ENCODE measurements at regions not wholly inside any gene's neighbourhood (a gene's known extent, or its start where the extent isn't known, plus 50 kb on each side); places are given as distances from the start of the nearest gene placed in this dataset.
"Not testable (repeated sequence)": the region's sequence is repeated elsewhere in the genome, so short reads cannot be mapped to it uniquely, and the experiment has no call there.

- DNase-seq: not testable (repeated sequence)
Measured at GRCh38 chr13:109702030-109702597, 84.3 kb downstream of the IRS2 start.

GRCh38 chr13:109700176-109700575, 86.2 kb downstream of the IRS2 start:
- no peak for DNase-seq

DNA sequence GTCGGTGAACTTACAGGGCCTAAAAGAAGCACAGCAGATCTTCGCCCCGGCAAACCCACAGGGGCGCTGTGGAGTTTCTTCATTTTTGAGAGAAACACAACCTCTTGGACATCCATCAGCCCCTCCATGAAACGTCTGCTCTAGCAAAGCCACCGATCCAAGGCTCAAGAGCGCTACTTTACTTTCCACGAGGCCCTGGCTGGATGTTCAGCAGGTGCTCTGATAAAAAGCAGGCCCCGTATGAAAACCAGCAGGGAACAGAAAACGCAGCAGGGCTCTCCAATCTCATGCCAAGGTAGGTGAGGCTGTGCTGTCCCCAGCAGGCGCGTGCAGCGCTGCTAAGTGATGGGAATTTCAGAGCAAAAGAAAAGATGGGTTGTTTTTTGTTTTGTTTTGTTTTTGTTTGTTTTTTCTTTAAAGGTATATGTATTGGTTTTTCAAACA, 86.7 kb downstream of the IRS2 start:
- no peak for DNase-seq

- DNase-seq: no peak
Measured at GRCh38 chr13:109698779-109699178, 87.6 kb downstream of the IRS2 start.

DNA sequence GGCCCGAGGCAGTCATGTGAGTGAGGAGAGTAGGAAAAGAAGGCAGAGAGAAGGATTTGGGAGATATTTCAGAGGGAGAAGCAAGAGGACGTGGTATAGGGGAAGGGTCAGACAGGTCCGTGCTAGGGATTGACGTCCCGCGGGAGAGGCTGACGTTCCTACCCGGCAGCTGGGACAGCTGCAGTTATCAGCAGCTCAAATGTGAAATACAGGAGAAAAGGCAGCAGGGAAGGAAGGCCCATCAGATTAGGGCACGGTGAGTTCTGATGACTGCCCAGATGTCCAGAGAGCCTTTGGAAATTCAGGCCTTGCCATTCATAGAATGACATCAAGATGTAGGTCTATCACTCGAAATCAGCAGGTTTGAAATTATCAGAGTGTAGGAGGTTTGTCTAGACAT, 88.4 kb downstream of the IRS2 start:
- no peak for DNase-seq

DNA sequence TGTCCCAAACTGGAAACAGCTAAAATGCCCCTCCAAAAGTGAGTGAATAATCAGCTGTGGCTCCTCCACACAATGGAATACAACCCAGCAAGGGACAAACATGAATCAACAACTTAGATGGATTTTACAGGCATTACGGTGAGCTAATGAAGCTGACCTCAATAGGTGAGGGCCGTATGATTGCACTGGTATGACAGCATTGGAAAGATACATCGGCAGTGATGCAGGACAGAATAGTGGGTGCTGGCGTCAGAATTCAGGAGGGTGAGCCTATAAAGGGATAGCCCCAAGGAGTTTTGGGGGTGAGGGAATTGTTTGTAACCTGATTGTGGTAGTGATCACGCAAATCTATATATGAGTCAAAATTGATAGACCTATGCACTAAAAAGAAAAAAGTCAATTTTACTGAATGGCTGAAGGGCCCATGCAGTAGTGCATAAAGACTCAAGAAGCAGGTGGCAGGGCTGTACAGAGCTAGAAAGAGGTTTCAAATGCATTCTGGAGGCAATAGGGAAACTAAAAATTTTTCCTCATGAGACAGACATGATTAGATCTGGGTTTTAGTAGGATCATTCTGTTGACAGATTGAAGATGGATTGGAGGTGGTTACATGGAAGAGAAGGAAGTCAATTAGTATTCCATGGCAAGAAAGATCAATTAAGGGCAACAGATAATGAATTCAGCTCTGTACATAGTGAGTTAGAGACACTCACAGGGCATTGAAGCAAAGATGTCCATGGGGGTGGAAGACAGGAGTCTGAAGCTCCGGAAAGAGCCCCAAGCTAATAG, 90.8 kb downstream of the IRS2 start:
- no peak for DNase-seq

DNA sequence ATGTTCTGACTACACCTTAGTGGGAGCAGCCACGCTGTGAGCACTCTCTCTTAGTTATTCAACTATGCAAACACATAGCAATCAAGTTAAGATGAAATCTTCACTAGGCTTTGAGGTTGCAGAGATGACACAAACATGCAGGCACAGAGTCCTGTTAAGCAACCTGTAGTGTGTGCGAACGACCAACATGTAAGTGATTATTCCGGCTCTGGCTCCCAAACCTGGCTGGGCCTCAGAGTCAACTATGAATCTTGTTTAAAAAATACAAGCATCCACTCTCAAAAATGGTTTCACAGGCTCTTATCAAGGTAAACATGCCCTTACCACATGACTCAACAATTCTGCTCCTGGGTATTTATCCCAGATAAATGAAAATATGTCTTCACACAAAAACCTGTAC, 91.4 kb downstream of the IRS2 start:
- DNase-seq: no peak

DNA sequence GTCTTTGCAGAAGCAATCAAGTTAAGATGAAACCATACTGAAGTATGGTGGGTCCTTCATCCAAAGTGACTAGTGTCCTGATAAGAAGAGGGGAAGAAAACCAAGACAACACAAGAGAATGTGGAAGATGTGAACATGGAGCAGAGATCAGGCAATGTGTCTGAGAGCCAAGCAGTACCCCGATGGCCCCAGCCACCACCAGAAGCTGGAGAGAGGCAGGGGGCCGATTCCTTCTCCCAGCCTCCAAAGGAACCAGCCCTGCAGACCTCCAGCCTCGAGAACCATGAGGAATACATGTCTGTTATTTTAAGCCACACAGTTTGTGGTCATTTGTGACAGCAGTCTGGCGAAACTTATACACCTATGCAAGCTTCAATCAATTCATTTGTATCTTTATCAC, 93.2 kb downstream of the IRS2 start:
- DNase-seq: no peak

GRCh38 chr13:109691689-109692088, 94.7 kb downstream of the IRS2 start:
- no peak for DNase-seq

DNA sequence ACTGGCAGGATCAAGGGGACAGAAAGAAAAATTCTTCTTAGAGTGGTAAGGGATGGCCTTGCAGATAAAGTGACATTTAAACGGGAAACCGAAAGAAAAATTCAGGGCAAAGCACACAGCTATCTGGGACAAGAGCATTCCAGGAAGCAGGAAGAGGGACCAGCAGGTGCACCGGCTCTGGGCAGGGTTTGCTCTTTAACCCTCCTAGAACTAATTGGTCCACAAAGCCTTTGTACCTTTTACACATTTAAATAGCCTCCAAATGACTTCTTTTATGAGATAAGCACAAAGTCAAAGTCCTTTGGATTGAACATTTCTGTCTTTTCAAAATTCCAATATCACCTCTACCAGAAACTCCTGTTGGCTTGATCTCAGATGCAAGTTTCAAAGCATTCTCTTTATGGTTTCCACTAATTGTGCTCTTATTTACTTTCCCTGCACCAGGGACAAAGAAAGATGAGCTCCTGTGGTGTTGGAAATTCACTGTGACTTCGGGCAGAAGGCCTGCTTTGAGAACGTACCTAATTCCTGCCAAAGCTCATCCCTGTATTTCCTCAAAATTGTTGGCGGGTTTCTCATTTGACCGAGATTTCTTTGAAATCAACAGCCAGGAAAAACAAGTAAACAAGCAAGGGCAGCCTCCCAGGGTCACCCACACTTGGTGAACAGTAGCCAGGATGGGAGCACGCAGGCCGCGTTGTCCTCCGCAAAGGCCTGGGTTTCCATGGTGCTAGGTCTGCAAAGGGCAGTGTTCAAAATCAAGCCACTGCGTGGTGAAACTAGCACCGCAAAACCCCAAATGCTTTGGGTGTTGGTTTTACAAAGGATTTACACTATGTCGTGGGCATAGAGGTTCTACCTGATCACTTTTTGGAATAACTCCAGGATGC, 98.6 kb downstream of the IRS2 start:
- DNase-seq: no peak

- DNase-seq: no peak
Measured at GRCh38 chr13:109685203-109685602, 101.2 kb downstream of the IRS2 start.

DNA sequence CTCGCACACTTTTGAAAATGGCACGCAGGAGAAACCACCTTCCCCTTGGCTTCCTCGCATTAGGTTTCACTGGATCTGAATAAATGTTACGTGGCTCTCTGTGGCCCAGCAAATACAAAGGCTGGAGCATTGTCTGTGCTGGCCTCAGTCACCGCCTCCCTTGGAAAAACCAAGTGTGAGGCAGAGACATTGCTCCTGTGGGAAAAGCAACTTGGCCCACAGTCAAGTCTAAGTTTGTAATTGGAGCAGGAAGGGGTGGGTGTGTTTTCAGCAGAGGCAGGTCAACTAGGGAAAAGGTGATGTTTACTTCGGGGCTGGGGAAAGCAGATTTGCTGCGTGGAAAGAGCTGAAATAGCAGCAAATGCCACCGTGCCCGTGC, 101.6 kb downstream of the IRS2 start:
- DNase-seq: no peak

GRCh38 chr13:109684084-109684823, 102.1 kb downstream of the IRS2 start:
- DNase-seq: no peak

DNA sequence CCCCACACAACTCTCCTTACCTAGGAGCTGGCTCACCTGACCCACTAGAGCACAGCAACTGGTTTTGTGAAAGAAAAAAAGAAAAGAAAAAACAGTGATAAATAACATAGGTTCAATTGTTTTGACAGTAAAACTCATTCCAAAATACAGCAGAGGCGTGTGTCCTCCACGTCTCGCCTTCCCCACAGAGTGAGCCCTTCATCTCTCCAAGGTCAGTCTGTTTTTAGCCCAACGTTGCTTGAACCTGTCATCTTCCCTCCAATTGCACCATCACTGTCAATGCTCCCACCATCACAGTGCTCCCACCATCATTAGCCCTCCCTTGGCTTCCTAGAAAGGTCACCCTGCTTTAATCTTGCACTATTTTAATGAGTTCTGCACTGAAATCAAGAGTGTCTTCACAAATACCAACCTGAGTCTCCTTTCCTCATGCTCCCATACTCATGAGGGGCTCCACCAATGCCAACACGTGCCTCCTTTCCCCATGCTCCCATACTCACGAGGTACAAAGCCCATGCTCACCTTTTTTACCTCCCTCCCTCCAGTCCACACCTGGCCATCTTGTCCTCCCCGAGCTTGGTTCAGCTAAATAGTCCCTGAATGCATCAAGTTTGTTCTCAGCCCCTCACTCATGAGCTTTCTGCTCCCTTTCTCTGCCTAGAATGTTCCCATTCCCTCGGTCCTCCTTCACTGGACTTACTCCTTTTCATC, 103.7 kb downstream of the IRS2 start:
- no peak for DNase-seq

- DNase-seq: no peak
Measured at GRCh38 chr13:109680930-109681329, 105.5 kb downstream of the IRS2 start.

- DNase-seq: no peak
Measured at GRCh38 chr13:109680288-109680687, 106.1 kb downstream of the IRS2 start.

DNA sequence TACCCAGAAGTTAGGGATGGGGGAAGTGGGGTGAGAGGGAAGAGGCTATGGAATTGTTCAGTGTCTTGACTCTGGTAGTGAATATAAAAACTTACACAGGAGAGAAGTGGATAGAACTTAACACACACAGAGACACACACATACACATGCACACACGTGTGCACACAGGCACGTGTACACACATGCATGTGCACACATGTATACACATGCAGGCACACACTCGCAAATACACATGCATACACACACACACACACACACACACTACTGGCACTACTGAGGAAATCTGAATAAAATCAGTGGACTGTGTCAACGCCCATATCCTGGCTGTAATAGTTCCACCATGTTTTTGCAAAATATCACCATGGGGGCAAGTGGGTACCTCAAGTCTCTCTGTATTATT, 107.9 kb downstream of the IRS2 start:
- DNase-seq: no peak

DNA sequence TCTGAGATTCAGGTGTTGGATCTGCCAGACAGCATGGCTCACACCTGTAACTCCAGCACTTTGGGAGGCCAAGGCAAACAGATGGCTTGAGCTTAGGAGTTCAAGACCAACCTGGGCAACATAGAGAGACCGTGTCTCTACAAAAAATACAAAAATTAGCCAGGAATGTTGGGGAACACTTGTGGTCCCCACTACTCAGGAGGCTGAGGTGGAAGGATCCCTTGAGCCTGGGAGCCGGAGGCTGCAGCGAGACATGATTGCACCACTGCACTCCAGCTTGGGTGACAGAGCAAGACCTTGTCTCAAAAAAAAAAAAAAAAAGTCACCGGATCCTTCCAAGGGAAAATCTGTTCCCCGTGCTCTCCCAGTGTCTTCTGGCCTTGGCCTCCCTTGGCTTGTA, 109.2 kb downstream of the IRS2 start:
- DNase-seq: no peak

GRCh38 chr13:109673477-109673876, 112.9 kb downstream of the IRS2 start:
- DNase-seq: no peak

DNA sequence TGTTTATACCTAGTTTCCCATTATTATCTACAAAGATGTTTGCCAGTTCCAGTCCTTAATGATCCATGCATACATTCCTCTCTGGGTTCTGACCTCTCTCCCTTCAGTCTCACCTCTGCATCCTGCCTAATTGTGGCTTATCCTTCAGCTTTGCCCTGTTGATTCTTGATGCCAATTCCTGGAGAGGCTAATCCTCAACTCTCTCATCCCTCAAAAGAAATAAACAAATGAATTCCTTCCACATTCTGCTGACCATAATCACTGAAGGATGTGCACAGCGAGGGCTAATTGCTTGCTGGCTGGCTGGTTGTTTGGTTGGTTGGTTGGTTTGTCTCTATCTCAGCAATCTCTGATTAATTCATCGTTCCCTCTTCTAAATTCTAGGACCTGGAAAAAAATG, 113.8 kb downstream of the IRS2 start:
- DNase-seq: no peak

DNA sequence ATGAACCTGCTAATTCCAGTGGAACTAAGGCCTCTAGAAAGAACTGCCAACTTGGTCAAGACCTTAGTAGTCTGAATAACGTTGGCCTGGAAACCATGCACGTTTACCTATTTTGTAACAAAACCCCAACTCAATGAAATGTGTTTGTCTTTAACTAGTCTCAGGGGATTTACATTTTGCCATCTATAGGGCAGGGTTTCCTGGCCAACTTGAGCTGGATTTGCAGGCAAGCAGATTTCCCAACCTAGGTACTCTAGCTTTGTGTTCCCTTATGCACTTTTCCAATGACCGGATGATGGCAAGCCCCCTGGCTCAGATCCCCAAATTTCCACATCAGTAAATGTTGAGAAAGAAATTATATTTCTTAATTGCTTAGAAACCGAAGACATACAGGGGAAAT, 114.5 kb downstream of the IRS2 start:
- DNase-seq: no peak

GRCh38 chr13:109670776-109671175, 115.6 kb downstream of the IRS2 start:
- DNase-seq: no peak
